ENCODE measurements at regions not wholly inside any gene's neighbourhood (a gene's known extent, or its start where the extent isn't known, plus 50 kb on each side); places are given as distances from the start of the nearest gene placed in this dataset.

- H3K9me3 ChIP-seq: no peaks in the 10 kb centered on the region
- H3K4me3 Mint-ChIP-seq (ENCODE audit: unreplicated experiment): no peak overlapping the region
- CTCF ChIA-PET: no interaction called here
- H3K9me3 Mint-ChIP-seq (ENCODE audit: unreplicated experiment): peaks cover 46% of the 10 kb centered on the region
- H3K27ac Mint-ChIP-seq (ENCODE audit: unreplicated experiment): no peak overlapping the region
- H3K4me1 Mint-ChIP-seq (ENCODE audit: low read depth, unreplicated experiment): no peaks in the 10 kb centered on the region
- intact Hi-C loops (cut with micrococcal nuclease; ENCODE audit: unreplicated experiment): no loop called here
- H3K36me3 Mint-ChIP-seq (ENCODE audit: insufficient read depth, unreplicated experiment): peaks cover 6% of the 10 kb centered on the region
- H3K36me3 ChIP-seq (ENCODE audit: control insufficient read depth, insufficient read depth, low read length): no peaks in the 10 kb centered on the region
- H3K4me1 ChIP-seq: no peaks in the 10 kb centered on the region
- no peak overlapping the region for H3K4me3 ChIP-seq (ENCODE audit: low read depth, low read length)
- DNase-seq: no peak
- peaks cover 10% of the 10 kb centered on the region for H3K27me3 Mint-ChIP-seq (ENCODE audit: insufficient read depth, unreplicated experiment)
- BruUV-seq (replicated peaks): no TSS peak
- H3K27me3 ChIP-seq (replicated peaks; ENCODE audit: control insufficient read depth, insufficient read depth, low read length): no peaks in the 10 kb centered on the region; the same call in 1 of the 2 replicates
- POLR2A ChIA-PET: no interaction called here
- no peak for TF ChIP-seq CTCF (IDR thresholded peaks at IDR 0.05; ENCODE audit: insufficient read depth in 1 of 2, low read depth in 1 of 2, low read length in 1 of 2, severe bottlenecking in 1 of 2, unreplicated experiment in 1 of 2)
Measured at GRCh38 chr14:104448721-104449120, 130.8 kb upstream of the C14orf180 start.

GRCh38 chr14:104450811-104451401 is 128.7 kb upstream of the C14orf180 start:
- POLR2A ChIA-PET: no interaction called here
- Mint-ChIP-seq H3K27me3 (ENCODE audit: insufficient read depth, unreplicated experiment) (peaks cover 12% of the 10 kb centered on the region), H3K9me3 (ENCODE audit: unreplicated experiment) (peaks cover 35% of the 10 kb centered on the region), H3K4me3 (ENCODE audit: unreplicated experiment) (no peak overlapping the region), H3K27ac (ENCODE audit: unreplicated experiment) (no peak overlapping the region), H3K36me3 (ENCODE audit: insufficient read depth, unreplicated experiment) (no peaks in the 10 kb centered on the region), H3K4me1 (ENCODE audit: low read depth, unreplicated experiment) (no peaks in the 10 kb centered on the region)
- Histone ChIP-seq H3K27me3 (replicated peaks; ENCODE audit: control insufficient read depth, insufficient read depth, low read length) (no peaks in the 10 kb centered on the region), H3K9me3 (no peaks in the 10 kb centered on the region), H3K4me1 (no peaks in the 10 kb centered on the region), H3K36me3 (ENCODE audit: control insufficient read depth, insufficient read depth, low read length) (no peaks in the 10 kb centered on the region), H3K4me3 (ENCODE audit: low read depth, low read length) (no peak overlapping the region)
- no TSS peak for BruUV-seq (replicated peaks)
- intact Hi-C loops (cut with micrococcal nuclease; ENCODE audit: unreplicated experiment): no loop called here
- TF ChIP-seq CTCF (IDR thresholded peaks at IDR 0.05; ENCODE audit: insufficient read depth in 1 of 2, low read depth in 1 of 2, low read length in 1 of 2, severe bottlenecking in 1 of 2, unreplicated experiment in 1 of 2): no peak
- no peak for DNase-seq
- CTCF ChIA-PET: no interaction called here

GRCh38 chr14:104451474-104451873 is 128.1 kb upstream of the C14orf180 start:
- intact Hi-C loops (cut with micrococcal nuclease; ENCODE audit: unreplicated experiment): no loop called here
- no peak for TF ChIP-seq CTCF (IDR thresholded peaks at IDR 0.05; ENCODE audit: insufficient read depth in 1 of 2, low read depth in 1 of 2, low read length in 1 of 2, severe bottlenecking in 1 of 2, unreplicated experiment in 1 of 2)
- Histone ChIP-seq H3K9me3 (no peaks in the 10 kb centered on the region), H3K4me3 (ENCODE audit: low read depth, low read length) (no peak overlapping the region), H3K27me3 (replicated peaks; ENCODE audit: control insufficient read depth, insufficient read depth, low read length) (no peaks in the 10 kb centered on the region), H3K36me3 (ENCODE audit: control insufficient read depth, insufficient read depth, low read length) (no peaks in the 10 kb centered on the region), H3K4me1 (no peaks in the 10 kb centered on the region)
- Mint-ChIP-seq H3K4me1 (ENCODE audit: low read depth, unreplicated experiment) (no peaks in the 10 kb centered on the region), H3K9me3 (ENCODE audit: unreplicated experiment) (peaks cover 35% of the 10 kb centered on the region), H3K36me3 (ENCODE audit: insufficient read depth, unreplicated experiment) (no peaks in the 10 kb centered on the region), H3K27me3 (ENCODE audit: insufficient read depth, unreplicated experiment) (peaks cover 12% of the 10 kb centered on the region), H3K4me3 (ENCODE audit: unreplicated experiment) (no peak overlapping the region), H3K27ac (ENCODE audit: unreplicated experiment) (no peak overlapping the region)
- no peak for DNase-seq
- CTCF ChIA-PET: no interaction called here
- POLR2A ChIA-PET: no interaction called here
- BruUV-seq (replicated peaks): no TSS peak
